SK-N-SH (cell line): ENCODE measurements at regions not wholly inside any gene's neighbourhood (a gene's known extent, or its start where the extent isn't known, plus 50 kb on each side); places are given as distances from the start of the nearest gene placed in this dataset.

Experiments used
- CTCF ChIA-PET: fragments of 300-600, 350-600 bp; formaldehyde crosslinking; extraction: SDS; loops from one replicate; lab custom pipeline; 2021; lab: Yijun Ruan, JAX
- POLR2A ChIA-PET: fragments of 350-600 bp; sonication (Branson Sonifier 250); formaldehyde crosslinking; extraction: SDS; loops from one replicate; lab custom pipeline; 2020; ENCODE audit warnings: antibody characterized with exemption, inconsistent platforms; lab: Yijun Ruan, JAX
- DNase-seq: peaks from one replicate; pipeline ENCODE4 v3.0.0; 2012
- H2AFZ ChIP-seq: fragments of 200-600 bp; sonication (generic); 2 replicates; pipeline ENCODE4 v1.8.1; 2016; ENCODE audit warnings: antibody characterized with exemption, mild to moderate bottlenecking, low read depth
- H3F3A ChIP-seq: fragments of 200-600 bp; sonication (generic); replicated peaks from 2 replicates; pipeline ENCODE3; 2016; ENCODE audit warnings: antibody characterized with exemption, mild to moderate bottlenecking; ENCODE audit not compliant: insufficient read depth
- H3K27ac ChIP-seq, 2 experiments: fragments of 200-500 bp in 1 of 2; fragments of 200-600 bp in 1 of 2; sonication (Bioruptor generic) in 1 of 2; sonication (generic), shearing (Covaris generic) in 1 of 2; 2 replicates each; pipeline versions ENCODE4 v1.5.1 to v1.6.1; 2014 to 2016; ENCODE audit warnings: low read depth in 2 of 2, inconsistent platforms in 1 of 2, low read length in 1 of 2, mild to moderate bottlenecking in 1 of 2, mixed read lengths in 1 of 2
- H3K27me3 ChIP-seq: fragments of 200-600 bp; sonication (generic), shearing (Covaris generic); 2 replicates; pipeline ENCODE4 v1.6.1; 2016; ENCODE audit warnings: mixed run types; ENCODE audit not compliant: insufficient read depth
- H3K36me3 ChIP-seq, 2 experiments: fragments of 200-500 bp in 1 of 2; fragments of 200-600 bp in 1 of 2; sonication (Bioruptor generic) in 1 of 2; sonication (generic) in 1 of 2; replicated peaks in 1 of 2; 2 replicates each; pipeline versions ENCODE3 to v1.5.1; 2014 to 2016; ENCODE audit warnings: low read length in 1 of 2, mild to moderate bottlenecking in 1 of 2; ENCODE audit not compliant: insufficient read depth in 2 of 2, control insufficient read depth in 1 of 2
- H3K4me1 ChIP-seq, 2 experiments: fragments of 200-500 bp in 1 of 2; fragments of 200-600 bp in 1 of 2; sonication (Bioruptor generic) in 1 of 2; sonication (generic), shearing (Covaris generic) in 1 of 2; 2 replicates each; pipeline versions ENCODE4 v1.5.1 to v1.6.1; 2014 to 2016; ENCODE audit warnings: low read depth in 1 of 2, low read length in 1 of 2, mixed run types in 1 of 2; ENCODE audit not compliant: insufficient read depth in 2 of 2, control insufficient read depth in 1 of 2
- H3K4me2 ChIP-seq: fragments of 200-600 bp; sonication (generic), shearing (Covaris generic); 2 replicates; pipeline ENCODE4 v1.6.1; 2017; ENCODE audit warnings: mixed run types
- H3K4me3 ChIP-seq, 2 experiments: fragments of 200-500 bp in 1 of 2; fragments of 200-600 bp in 1 of 2; sonication (Bioruptor generic) in 1 of 2; sonication (generic), shearing (Covaris generic) in 1 of 2; 2 replicates each; pipeline versions ENCODE4 v1.5.1 to v1.8.1; 2014 to 2016; ENCODE audit warnings: low read depth in 2 of 2, inconsistent platforms in 1 of 2, low read length in 1 of 2, mild to moderate bottlenecking in 1 of 2, mixed read lengths in 1 of 2, moderate library complexity in 1 of 2
- H3K79me2 ChIP-seq: fragments of 200-600 bp; sonication (generic); 2 replicates; pipeline ENCODE4 v1.8.1; 2017; ENCODE audit warnings: mild to moderate bottlenecking; ENCODE audit not compliant: insufficient read depth
- H3K9ac ChIP-seq: fragments of 200-600 bp; sonication (generic); 2 replicates; pipeline ENCODE4 v1.6.1; 2017; ENCODE audit warnings: mixed run types
- H3K9me2 ChIP-seq: fragments of 200-600 bp; sonication (generic); 2 replicates; pipeline ENCODE4 v1.6.1; 2017; ENCODE audit warnings: mixed run types
- H3K9me3 ChIP-seq: fragments of 200-600 bp; sonication (generic); 2 replicates; pipeline ENCODE4 v1.6.1; 2017; ENCODE audit warnings: mixed run types, mild to moderate bottlenecking, moderate library complexity
- H4K20me1 ChIP-seq: fragments of 200-600 bp; sonication (generic); 2 replicates; pipeline ENCODE4 v1.6.1; 2017; ENCODE audit warnings: mild to moderate bottlenecking, mixed run types; ENCODE audit not compliant: insufficient read depth
- CHD2 ChIP-seq: fragments of 150-350 bp; IDR thresholded peaks from 2 replicates; pipeline ENCODE4 v1.6.1; 2018; ENCODE audit warnings: low read length; ENCODE audit not compliant: partially characterized antibody
- FOXJ3 ChIP-seq: sonication (generic); formaldehyde crosslinking; IDR thresholded peaks from 2 replicates; pipeline ENCODE4 v1.5.1; 2020; ENCODE audit warnings: mild to moderate bottlenecking, missing genetic modification reagents
- FOXM1 ChIP-seq: IDR thresholded peaks from 2 replicates; pipeline ENCODE4 v1.4.0; 2012; ENCODE audit warnings: low read depth, mild to moderate bottlenecking
- NFIC ChIP-seq: IDR thresholded peaks from 2 replicates; pipeline ENCODE4 v1.4.0; 2012; ENCODE audit warnings: borderline replicate concordance
- NRF1 ChIP-seq: IDR thresholded peaks from 2 replicates; pipeline ENCODE4 v1.6.1; 2012; ENCODE audit warnings: low read depth, mild to moderate bottlenecking, low read length
- RAD21 ChIP-seq: IDR thresholded peaks from 2 replicates; pipeline ENCODE4 v1.6.1; 2012; ENCODE audit warnings: mild to moderate bottlenecking, low read length
- TAF1 ChIP-seq: IDR thresholded peaks from 2 replicates; pipeline ENCODE4 v1.6.1; 2012; ENCODE audit warnings: low read depth, mild to moderate bottlenecking, low read length, moderate library complexity, borderline replicate concordance
- TEAD4 ChIP-seq: IDR thresholded peaks from 2 replicates; pipeline ENCODE4 v1.4.0; 2012; ENCODE audit warnings: mild to moderate bottlenecking, borderline replicate concordance; ENCODE audit not compliant: insufficient read depth
- WGBS: methylation state at CpG from one replicate; pipeline ENCODE4 v1.1.6; 2017; ENCODE audit warnings: low lambda C conversion rate; 5-methylcytosine and 5-hydroxymethylcytosine counted together
- TF ChIP-seq, protein P1 (sequence below): fragments of 150-350 bp; IDR thresholded peaks from 2 replicates; pipeline ENCODE4 v1.6.1; 2016; ENCODE audit warnings: mild to moderate bottlenecking, low read depth, low read length
- TF ChIP-seq, protein P2 (sequence below): IDR thresholded peaks from 2 replicates; pipeline ENCODE4 v1.4.0; 2012; ENCODE audit warnings: low read depth
- TF ChIP-seq, protein P3 (sequence below): fragments of 200-600 bp; sonication (generic); IDR thresholded peaks from 2 replicates; pipeline ENCODE4 v1.6.1; 2017; ENCODE audit warnings: antibody characterized with exemption, mild to moderate bottlenecking, moderate library complexity

DNA sequence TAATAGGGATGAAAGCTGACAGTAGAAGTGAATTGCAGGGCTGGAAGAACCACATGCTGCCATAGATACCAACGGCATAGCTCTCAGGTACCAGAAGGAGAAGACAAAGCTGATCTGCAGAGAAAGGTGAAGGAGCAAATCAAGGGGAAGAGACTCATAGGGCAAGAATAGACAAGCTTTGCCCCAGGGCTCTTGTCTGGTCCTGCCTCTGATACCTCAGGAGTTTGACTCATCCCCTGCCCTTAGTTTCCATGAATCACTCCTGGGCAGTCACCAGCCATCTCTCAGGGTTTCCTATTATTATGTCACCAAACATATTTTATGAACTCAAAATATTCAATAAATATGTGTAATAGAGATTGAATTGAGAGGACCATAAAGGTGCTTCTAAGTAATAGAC, 800.9 kb downstream of the DNAH5 start:
- Histone ChIP-seq H3K4me2 (no peak overlapping the region), H2AFZ (no peak overlapping the region), H3K9me2 (no peaks in the 10 kb centered on the region), H3F3A (no peaks in the 10 kb centered on the region), H3K79me2 (no peaks in the 10 kb centered on the region), H3K4me1 (no peaks in the 10 kb centered on the region), H3K9me3 (no peaks in the 10 kb centered on the region), H3K9ac (no peak overlapping the region), H3K27me3 (no peaks in the 10 kb centered on the region), H4K20me1 (no peaks in the 10 kb centered on the region), H3K36me3 (no peaks in the 10 kb centered on the region), H3K27ac (no peak overlapping the region)
- DNase-seq, result no peak
- CTCF ChIA-PET, result no interaction called here
- POLR2A ChIA-PET, result no interaction called here
- TF ChIP-seq, protein P1, sequence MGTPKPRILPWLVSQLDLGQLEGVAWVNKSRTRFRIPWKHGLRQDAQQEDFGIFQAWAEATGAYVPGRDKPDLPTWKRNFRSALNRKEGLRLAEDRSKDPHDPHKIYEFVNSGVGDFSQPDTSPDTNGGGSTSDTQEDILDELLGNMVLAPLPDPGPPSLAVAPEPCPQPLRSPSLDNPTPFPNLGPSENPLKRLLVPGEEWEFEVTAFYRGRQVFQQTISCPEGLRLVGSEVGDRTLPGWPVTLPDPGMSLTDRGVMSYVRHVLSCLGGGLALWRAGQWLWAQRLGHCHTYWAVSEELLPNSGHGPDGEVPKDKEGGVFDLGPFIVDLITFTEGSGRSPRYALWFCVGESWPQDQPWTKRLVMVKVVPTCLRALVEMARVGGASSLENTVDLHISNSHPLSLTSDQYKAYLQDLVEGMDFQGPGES, result no peak
- TF ChIP-seq TEAD4 (no peak), NFIC (no peak), NRF1 (no peak), CHD2 (no peak), FOXM1 (no peak), TAF1 (no peak), FOXJ3 (CRISPR knock-in tag) (no peak), RAD21 (no peak)
- TF ChIP-seq, protein P2, sequence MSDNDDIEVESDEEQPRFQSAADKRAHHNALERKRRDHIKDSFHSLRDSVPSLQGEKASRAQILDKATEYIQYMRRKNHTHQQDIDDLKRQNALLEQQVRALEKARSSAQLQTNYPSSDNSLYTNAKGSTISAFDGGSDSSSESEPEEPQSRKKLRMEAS, result no peak
- TF ChIP-seq, all 33 proteins: peak for 0
- H3K4me3 ChIP-seq, result no peak overlapping the region
- 0% methylated on average over 1 of the region's 1 CpG for WGBS

DNA sequence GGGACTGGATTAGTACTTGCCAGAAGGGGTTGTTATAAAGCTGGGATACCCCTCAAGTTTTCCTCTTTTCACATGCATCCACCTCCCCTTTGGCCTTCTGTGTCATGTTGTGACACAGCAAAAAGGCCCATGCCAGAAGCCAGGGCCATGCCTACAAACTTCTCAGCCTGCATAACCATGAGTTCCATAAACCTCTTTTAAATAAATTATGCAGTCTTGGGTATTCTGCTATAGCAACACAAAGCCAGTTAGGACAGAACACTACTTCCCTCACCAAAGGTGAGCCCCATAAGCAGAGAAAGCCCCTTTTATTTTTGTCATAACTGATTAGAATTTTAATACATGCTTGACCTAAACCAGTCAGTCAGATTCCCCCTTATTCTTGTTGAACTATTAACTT, 801.3 kb downstream of the DNAH5 start:
- ChIA-PET CTCF (no interaction called here), POLR2A (no interaction called here)
- Histone ChIP-seq H3K4me2 (no peak overlapping the region), H3K79me2 (no peaks in the 10 kb centered on the region), H3K9ac (no peak overlapping the region), H3K36me3 (no peaks in the 10 kb centered on the region), H2AFZ (no peak overlapping the region), H4K20me1 (no peaks in the 10 kb centered on the region), H3K27me3 (no peaks in the 10 kb centered on the region), H3K4me1 (no peaks in the 10 kb centered on the region), H3K9me3 (no peaks in the 10 kb centered on the region), H3F3A (no peaks in the 10 kb centered on the region), H3K4me3 (no peak overlapping the region), H3K27ac (no peak overlapping the region), H3K9me2 (no peaks in the 10 kb centered on the region)
- TF ChIP-seq, protein P3, sequence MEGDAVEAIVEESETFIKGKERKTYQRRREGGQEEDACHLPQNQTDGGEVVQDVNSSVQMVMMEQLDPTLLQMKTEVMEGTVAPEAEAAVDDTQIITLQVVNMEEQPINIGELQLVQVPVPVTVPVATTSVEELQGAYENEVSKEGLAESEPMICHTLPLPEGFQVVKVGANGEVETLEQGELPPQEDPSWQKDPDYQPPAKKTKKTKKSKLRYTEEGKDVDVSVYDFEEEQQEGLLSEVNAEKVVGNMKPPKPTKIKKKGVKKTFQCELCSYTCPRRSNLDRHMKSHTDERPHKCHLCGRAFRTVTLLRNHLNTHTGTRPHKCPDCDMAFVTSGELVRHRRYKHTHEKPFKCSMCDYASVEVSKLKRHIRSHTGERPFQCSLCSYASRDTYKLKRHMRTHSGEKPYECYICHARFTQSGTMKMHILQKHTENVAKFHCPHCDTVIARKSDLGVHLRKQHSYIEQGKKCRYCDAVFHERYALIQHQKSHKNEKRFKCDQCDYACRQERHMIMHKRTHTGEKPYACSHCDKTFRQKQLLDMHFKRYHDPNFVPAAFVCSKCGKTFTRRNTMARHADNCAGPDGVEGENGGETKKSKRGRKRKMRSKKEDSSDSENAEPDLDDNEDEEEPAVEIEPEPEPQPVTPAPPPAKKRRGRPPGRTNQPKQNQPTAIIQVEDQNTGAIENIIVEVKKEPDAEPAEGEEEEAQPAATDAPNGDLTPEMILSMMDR, result no peak
- DNase-seq, result no peak
